Stomach (tissue), 8 donors: ENCODE measurements at regions not wholly inside any gene's neighbourhood (a gene's known extent, or its start where the extent isn't known, plus 50 kb on each side); places are given as distances from the start of the nearest gene placed in this dataset.

Source experiments
- DNase-seq, 2 donors: peaks; one replicate each; pipeline versions ENCODE4 v3.0.0 to v3.0.0-alpha.2; 2013 to 2019
- H3K27ac ChIP-seq, 5 donors: fragments of 200-600 bp in 4 of 5; sonication (generic) in 4 of 5; one replicate each; pipeline ENCODE4 v1.5.1; 2013 to 2019; ENCODE audit warnings: mild to moderate bottlenecking in 1 of 5, moderate library complexity in 1 of 5
- H3K27me3 ChIP-seq, 3 donors: fragments of 200-600 bp; sonication (generic); one replicate each; pipeline ENCODE4 v1.5.1; 2017 to 2019; ENCODE audit warnings: mixed run types in 1 of 3
- H3K36me3 ChIP-seq, 4 donors: fragments of 200-600 bp; sonication (generic); 1 replicate in 3 of 4; 2 replicates in 1 of 4; pipeline ENCODE4 v1.5.1; 2016 to 2019
- H3K4me1 ChIP-seq, 4 donors: fragments of 200-600 bp; sonication (generic); one replicate each; pipeline ENCODE4 v1.5.1; 2016 to 2019
- H3K4me3 ChIP-seq, 4 donors: fragments of 200-600 bp; sonication (generic) in 3 of 4; one replicate each; pipeline ENCODE4 v1.5.1; 2016 to 2019; ENCODE audit warnings: mild to moderate bottlenecking in 1 of 4
- H3K9me3 ChIP-seq, 4 donors: fragments of 200-600 bp; sonication (generic); one replicate each; pipeline ENCODE4 v1.5.1; 2016 to 2019
- CTCF ChIP-seq, 7 experiments: fragments of 450-650 bp in 4 of 7; fragments of 200-600 bp in 3 of 7; sonication (generic) in 3 of 7; IDR thresholded peaks; one replicate each; pipeline ENCODE4 v1.5.1; 2016 to 2019; ENCODE audit warnings: antibody characterized with exemption in 7 of 7, control low read depth in 2 of 7, mild to moderate bottlenecking in 1 of 7
- EP300 ChIP-seq: sonication (generic); formaldehyde crosslinking; IDR thresholded peaks from one replicate; pipeline ENCODE4 v1.6.1; 2017; ENCODE audit warnings: antibody characterized with exemption
- POLR2A ChIP-seq, 4 donors: fragments of 450-650 bp; IDR thresholded peaks; one replicate each; pipeline ENCODE4 v1.6.1; 2016; ENCODE audit warnings: antibody characterized with exemption in 4 of 4, control low read depth in 2 of 4, mild to moderate bottlenecking in 1 of 4, moderate library complexity in 1 of 4
- POLR2AphosphoS5 ChIP-seq, 3 donors: sonication (generic); formaldehyde crosslinking; IDR thresholded peaks; one replicate each; pipeline ENCODE4 v1.6.1; 2016; ENCODE audit warnings: antibody characterized with exemption in 3 of 3
- WGBS, 5 donors: extraction: QIAGEN DNeasy Blood & Tissue Kit in 3 of 5; methylation state at CpG; one replicate each; pipeline versions ENCODE4 v1.1.5 to v1.1.7; 2013 to 2018; 5-methylcytosine and 5-hydroxymethylcytosine counted together
- intact Hi-C: fragments of 100-400 bp; cut with DNase I; formaldehyde crosslinking; loops from one replicate; pipeline ENCODE4 v1.15.1; 2023; ENCODE audit warnings: low total_unique reads
- donor health status: healthy with polysubstance abuse.
- donor health status: Bipolar disorder and iron deficiency.
- donor health status: healthy.

- H3K27ac ChIP-seq: no peak overlapping the region
- no peaks in the 10 kb centered on the region for H3K9me3 ChIP-seq
- TF ChIP-seq POLR2AphosphoS5 (IDR thresholded peaks at IDR 0.05) (no peak), POLR2A (IDR thresholded peaks at IDR 0.05) (no peak), CTCF (IDR thresholded peaks at IDR 0.05) (no peak), EP300 (no peak)
- no peaks in the 10 kb centered on the region for H3K36me3 ChIP-seq
- no peak overlapping the region for H3K4me3 ChIP-seq
- no peak for DNase-seq
- no peaks in the 10 kb centered on the region for H3K27me3 ChIP-seq
- WGBS, 5 donors: 72 to 78% (median 77%) methylated on average over 2 of the region's 2 CpGs
- intact Hi-C loops: no loop called here
- H3K4me1 ChIP-seq: no peaks in the 10 kb centered on the region
These were observed 354.4 kb upstream of the CDH19 start for GRCh38 chr18:66958309-66958708.

- Histone ChIP-seq H3K27me3 (no peaks in the 10 kb centered on the region), H3K27ac (no peak overlapping the region), H3K36me3 (no peaks in the 10 kb centered on the region), H3K9me3 (peaks cover 0 to 5% (median 2%) of the 10 kb centered on the region in 4 donors), H3K4me1 (no peaks in the 10 kb centered on the region), H3K4me3 (no peak overlapping the region)
- TF ChIP-seq CTCF (IDR thresholded peaks at IDR 0.05): no peak
- no peak for TF ChIP-seq EP300
- TF ChIP-seq POLR2A (IDR thresholded peaks at IDR 0.05): no peak
- no peak for TF ChIP-seq POLR2AphosphoS5 (IDR thresholded peaks at IDR 0.05)
- DNase-seq: no peak
- 51 to 77% (median 75%) methylated on average over 1 of the region's 1 CpG for WGBS, 5 donors
- intact Hi-C loops: no loop called here
These were observed 347.9 kb upstream of the CDH19 start for GRCh38 chr18:66951750-66952149.

- no peak for DNase-seq
These were observed 345.5 kb upstream of the CDH19 start for GRCh38 chr18:66949419-66949818.

GRCh38 chr18:66937546-66937945, 333.7 kb upstream of the CDH19 start:
- no peaks in the 10 kb centered on the region for H3K27me3 ChIP-seq
- TF ChIP-seq EP300 (no peak), POLR2AphosphoS5 (IDR thresholded peaks at IDR 0.05) (no peak), CTCF (IDR thresholded peaks at IDR 0.05) (no peak), POLR2A (IDR thresholded peaks at IDR 0.05) (no peak)
- no peak for DNase-seq
- intact Hi-C loops: no loop called here
- no peaks in the 10 kb centered on the region for H3K4me1 ChIP-seq
- WGBS, 5 donors: 79 to 93% (median 87%) methylated on average over 2 of the region's 2 CpGs
- no peak overlapping the region for H3K4me3 ChIP-seq
- no peaks in the 10 kb centered on the region for H3K36me3 ChIP-seq
- peaks cover 0 to 12% (median 3%) of the 10 kb centered on the region in 4 donors for H3K9me3 ChIP-seq
- H3K27ac ChIP-seq: no peak overlapping the region

More at GRCh38 chr18:66949419-66949818, 345.5 kb upstream of the CDH19 start:
- TF ChIP-seq POLR2AphosphoS5 (IDR thresholded peaks at IDR 0.05) (no peak), EP300 (no peak), POLR2A (IDR thresholded peaks at IDR 0.05) (no peak), CTCF (IDR thresholded peaks at IDR 0.05) (no peak)
- H3K4me1 ChIP-seq: no peaks in the 10 kb centered on the region
- WGBS, 5 donors: 93 to 97% (median 94%) methylated on average over 14 of the region's 14 CpGs
- intact Hi-C loops: no loop called here
- no peaks in the 10 kb centered on the region for H3K36me3 ChIP-seq
- no peak overlapping the region for H3K4me3 ChIP-seq
- no peak overlapping the region for H3K27ac ChIP-seq
- H3K27me3 ChIP-seq: no peaks in the 10 kb centered on the region
- H3K9me3 ChIP-seq: peaks cover 0 to 5% (median 2%) of the 10 kb centered on the region in 4 donors
